Endothelial cell (in vitro differentiated cells): ENCODE measurements at regions not wholly inside any gene's neighbourhood (a gene's known extent, or its start where the extent isn't known, plus 50 kb on each side); places are given as distances from the start of the nearest gene placed in this dataset.
"Not testable (repeated sequence)": the region's sequence is repeated elsewhere in the genome, so short reads cannot be mapped to it uniquely, and the experiment has no call there.

Experiments used
- DNase-seq: peaks from one replicate; pipeline ENCODE4 v3.0.0; 2021; ENCODE audit warnings: low spot score
- H3K27ac Mint-ChIP-seq: one replicate; pipeline ENCODE4 v1.8.0; 2021; ENCODE audit warnings: mixed read lengths, inconsistent platforms; ENCODE audit not compliant: unreplicated experiment
- H3K27me3 Mint-ChIP-seq: one replicate; pipeline ENCODE4 v1.8.0; 2021; ENCODE audit warnings: mild to moderate bottlenecking, moderate library complexity, mixed read lengths, inconsistent platforms; ENCODE audit not compliant: unreplicated experiment
- H3K36me3 Mint-ChIP-seq: one replicate; pipeline ENCODE4 v1.8.0; 2021; ENCODE audit warnings: mild to moderate bottlenecking, low read depth, mixed read lengths, inconsistent platforms; ENCODE audit not compliant: unreplicated experiment
- H3K4me1 Mint-ChIP-seq: one replicate; pipeline ENCODE4 v1.8.0; 2021; ENCODE audit warnings: mild to moderate bottlenecking, mixed read lengths, inconsistent platforms; ENCODE audit not compliant: unreplicated experiment
- H3K4me3 Mint-ChIP-seq: one replicate; pipeline ENCODE4 v1.8.0; 2021; ENCODE audit warnings: mild to moderate bottlenecking, mixed read lengths, inconsistent platforms; ENCODE audit not compliant: unreplicated experiment
- H3K9me3 Mint-ChIP-seq: one replicate; pipeline ENCODE4 v1.8.0; 2021; ENCODE audit warnings: mixed read lengths, inconsistent platforms; ENCODE audit not compliant: unreplicated experiment
- CTCF ChIP-seq: fragments of 200-600 bp; sonication (generic); IDR thresholded peaks from one replicate; pipeline ENCODE4 v1.5.0; 2021; ENCODE audit warnings: antibody characterized with exemption; ENCODE audit not compliant: unreplicated experiment

GRCh38 chr9:104232781-104233341, 138.8 kb downstream of the SMC2 start:
- Mint-ChIP-seq H3K4me1 (no peaks in the 10 kb centered on the region), H3K9me3 (no peaks in the 10 kb centered on the region), H3K27me3 (no peaks in the 10 kb centered on the region), H3K4me3 (no peak overlapping the region), H3K27ac (no peak overlapping the region), H3K36me3 (no peaks in the 10 kb centered on the region)
- no peak for DNase-seq
- no peak for TF ChIP-seq CTCF

- Mint-ChIP-seq H3K36me3 (no peaks in the 10 kb centered on the region), H3K27ac (no peak overlapping the region), H3K9me3 (no peaks in the 10 kb centered on the region), H3K4me1 (no peaks in the 10 kb centered on the region), H3K27me3 (no peaks in the 10 kb centered on the region), H3K4me3 (no peak overlapping the region)
- TF ChIP-seq CTCF: no peak
- DNase-seq: no peak
Measured at GRCh38 chr9:104233366-104233765, 139.3 kb downstream of the SMC2 start.

GRCh38 chr9:104234632-104235337, 140.7 kb downstream of the SMC2 start:
- H3K4me1 Mint-ChIP-seq, H3K36me3 Mint-ChIP-seq: not testable (repeated sequence)

GRCh38 chr9:104235347-104236120, 141.4 kb downstream of the SMC2 start:
- not testable (repeated sequence) for H3K4me3 Mint-ChIP-seq, H3K4me1 Mint-ChIP-seq, DNase-seq, H3K9me3 Mint-ChIP-seq, H3K36me3 Mint-ChIP-seq, H3K27me3 Mint-ChIP-seq, H3K27ac Mint-ChIP-seq

More at GRCh38 chr9:104234632-104235337, 140.7 kb downstream of the SMC2 start:
- not testable (repeated sequence) for H3K4me3 Mint-ChIP-seq, DNase-seq, H3K27me3 Mint-ChIP-seq, H3K9me3 Mint-ChIP-seq, H3K27ac Mint-ChIP-seq

- Mint-ChIP-seq H3K4me3 (no peak overlapping the region), H3K27ac (no peak overlapping the region), H3K36me3 (no peaks in the 10 kb centered on the region), H3K27me3 (no peaks in the 10 kb centered on the region), H3K4me1 (no peaks in the 10 kb centered on the region), H3K9me3 (no peaks in the 10 kb centered on the region)
- DNase-seq: no peak
- no peak for TF ChIP-seq CTCF
Measured at GRCh38 chr9:104238668-104239067, 144.6 kb downstream of the SMC2 start.

- H3K27ac Mint-ChIP-seq: no peak overlapping the region
- H3K36me3 Mint-ChIP-seq: no peaks in the 10 kb centered on the region
- no peaks in the 10 kb centered on the region for H3K9me3 Mint-ChIP-seq
- H3K4me3 Mint-ChIP-seq: no peak overlapping the region
- no peak for TF ChIP-seq CTCF
- DNase-seq: no peak
- H3K27me3 Mint-ChIP-seq: no peaks in the 10 kb centered on the region
- H3K4me1 Mint-ChIP-seq: no peaks in the 10 kb centered on the region
Measured at GRCh38 chr9:104240890-104241289, 146.8 kb downstream of the SMC2 start.
